WERI-Rb-1 (cell line): ENCODE measurements at regions not wholly inside any gene's neighbourhood (a gene's known extent, or its start where the extent isn't known, plus 50 kb on each side); places are given as distances from the start of the nearest gene placed in this dataset.

Experiments
- DNase-seq: peaks from one replicate; pipeline ENCODE4 v3.0.0-alpha.2; 2020
- H3K27ac ChIP-seq: fragments of 250-450 bp; sonication (Bioruptor Pico); 2 replicates; pipeline ENCODE4 v1.5.1; 2020; ENCODE audit warnings: mild to moderate bottlenecking, moderate library complexity
- H3K27me3 ChIP-seq: fragments of 250-450 bp; sonication (Bioruptor Pico); 2 replicates; pipeline ENCODE4 v1.5.1; 2021; ENCODE audit warnings: mild to moderate bottlenecking, low read depth, moderate library complexity; ENCODE audit not compliant: insufficient read depth, severe bottlenecking
- H3K36me3 ChIP-seq: fragments of 250-450 bp; sonication (Bioruptor Pico); 2 replicates; pipeline ENCODE4 v1.5.1; 2020; ENCODE audit warnings: mild to moderate bottlenecking, moderate library complexity
- H3K4me3 ChIP-seq: 2 replicates; pipeline ENCODE4 v1.5.1; 2011; ENCODE audit warnings: low read depth, mild to moderate bottlenecking, control low read depth, low read length
- H3K9me3 ChIP-seq: fragments of 250-450 bp; sonication (Bioruptor Pico); 2 replicates; pipeline ENCODE4 v1.5.1; 2021; ENCODE audit warnings: mild to moderate bottlenecking, moderate library complexity; ENCODE audit not compliant: severe bottlenecking
- TF ChIP-seq, protein P1 (sequence below): IDR thresholded peaks from 2 replicates; pipeline ENCODE4 v1.5.1; 2011; ENCODE audit warnings: low read depth, mild to moderate bottlenecking, control low read depth, inconsistent platforms, low read length

DNA sequence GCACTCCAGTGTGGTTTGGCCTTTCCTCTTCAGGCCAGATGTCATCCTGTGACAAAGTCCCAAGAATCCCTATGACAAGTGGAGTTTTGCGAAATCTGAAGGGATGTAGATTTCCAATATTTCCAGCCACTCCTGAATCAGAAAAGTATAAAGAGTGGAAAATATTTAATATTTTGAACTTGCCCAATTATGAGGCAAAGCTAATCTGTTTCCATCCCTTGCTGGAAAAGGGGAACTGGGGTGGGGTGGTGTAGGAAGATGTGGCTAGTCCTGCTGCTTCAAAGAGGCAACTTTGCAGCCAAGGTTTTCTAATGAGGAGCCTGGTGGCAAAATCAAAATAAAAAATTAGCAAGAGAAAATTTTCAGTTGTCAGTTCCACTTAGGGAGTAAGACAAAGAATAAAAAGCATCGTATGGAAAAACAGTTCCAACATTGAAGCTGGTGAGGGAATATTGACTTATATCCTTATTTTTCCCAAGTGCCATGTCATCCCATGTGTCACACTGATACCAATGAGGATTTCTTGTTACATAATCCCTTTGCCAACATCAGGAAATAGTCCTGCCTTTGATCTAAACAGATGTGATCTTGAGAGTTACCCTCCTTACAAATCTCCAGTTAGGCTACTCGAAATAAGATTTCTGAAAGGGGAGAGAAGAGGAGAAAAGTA, 480.0 kb upstream of the JARID2 start:
- H3K9me3 ChIP-seq: no peaks in the 10 kb centered on the region
- no peak overlapping the region for H3K27ac ChIP-seq
- H3K27me3 ChIP-seq: no peaks in the 10 kb centered on the region
- no peaks in the 10 kb centered on the region for H3K36me3 ChIP-seq
- no peak for DNase-seq
- no peak overlapping the region for H3K4me3 ChIP-seq
- TF ChIP-seq, protein P1, sequence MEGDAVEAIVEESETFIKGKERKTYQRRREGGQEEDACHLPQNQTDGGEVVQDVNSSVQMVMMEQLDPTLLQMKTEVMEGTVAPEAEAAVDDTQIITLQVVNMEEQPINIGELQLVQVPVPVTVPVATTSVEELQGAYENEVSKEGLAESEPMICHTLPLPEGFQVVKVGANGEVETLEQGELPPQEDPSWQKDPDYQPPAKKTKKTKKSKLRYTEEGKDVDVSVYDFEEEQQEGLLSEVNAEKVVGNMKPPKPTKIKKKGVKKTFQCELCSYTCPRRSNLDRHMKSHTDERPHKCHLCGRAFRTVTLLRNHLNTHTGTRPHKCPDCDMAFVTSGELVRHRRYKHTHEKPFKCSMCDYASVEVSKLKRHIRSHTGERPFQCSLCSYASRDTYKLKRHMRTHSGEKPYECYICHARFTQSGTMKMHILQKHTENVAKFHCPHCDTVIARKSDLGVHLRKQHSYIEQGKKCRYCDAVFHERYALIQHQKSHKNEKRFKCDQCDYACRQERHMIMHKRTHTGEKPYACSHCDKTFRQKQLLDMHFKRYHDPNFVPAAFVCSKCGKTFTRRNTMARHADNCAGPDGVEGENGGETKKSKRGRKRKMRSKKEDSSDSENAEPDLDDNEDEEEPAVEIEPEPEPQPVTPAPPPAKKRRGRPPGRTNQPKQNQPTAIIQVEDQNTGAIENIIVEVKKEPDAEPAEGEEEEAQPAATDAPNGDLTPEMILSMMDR: no peak

DNA sequence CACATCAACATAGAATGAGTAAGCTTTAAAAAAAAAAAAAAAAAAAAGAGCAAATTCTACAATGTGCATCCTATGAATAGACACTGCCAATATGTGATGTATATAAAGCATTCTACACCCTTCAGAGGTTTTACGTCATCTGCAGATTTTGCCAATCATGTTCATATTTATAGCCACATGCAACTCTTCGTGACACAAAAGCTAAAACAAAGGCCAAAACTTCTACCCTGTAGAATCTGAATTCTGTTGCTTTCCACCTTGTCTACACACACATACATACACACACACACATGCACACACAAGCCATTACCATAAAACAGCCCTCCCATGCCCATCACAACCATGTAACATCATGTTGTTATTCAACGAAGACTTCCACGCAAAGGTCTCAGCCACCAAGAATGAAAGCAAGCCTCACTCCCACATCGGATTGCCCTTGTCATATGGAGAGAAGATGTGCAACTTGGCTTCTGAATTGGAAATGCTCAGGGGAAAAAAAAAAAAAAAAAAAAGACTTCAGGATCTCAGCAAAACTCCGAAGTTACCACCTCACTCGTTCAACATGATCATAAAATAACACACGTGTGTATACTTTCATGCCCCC, 479.4 kb upstream of the JARID2 start:
- no peaks in the 10 kb centered on the region for H3K9me3 ChIP-seq
- H3K27ac ChIP-seq: no peak overlapping the region
- H3K27me3 ChIP-seq: no peaks in the 10 kb centered on the region
- TF ChIP-seq, protein P1: no peak
- H3K36me3 ChIP-seq: no peaks in the 10 kb centered on the region
- H3K4me3 ChIP-seq: no peak overlapping the region
- DNase-seq: no peak

DNA sequence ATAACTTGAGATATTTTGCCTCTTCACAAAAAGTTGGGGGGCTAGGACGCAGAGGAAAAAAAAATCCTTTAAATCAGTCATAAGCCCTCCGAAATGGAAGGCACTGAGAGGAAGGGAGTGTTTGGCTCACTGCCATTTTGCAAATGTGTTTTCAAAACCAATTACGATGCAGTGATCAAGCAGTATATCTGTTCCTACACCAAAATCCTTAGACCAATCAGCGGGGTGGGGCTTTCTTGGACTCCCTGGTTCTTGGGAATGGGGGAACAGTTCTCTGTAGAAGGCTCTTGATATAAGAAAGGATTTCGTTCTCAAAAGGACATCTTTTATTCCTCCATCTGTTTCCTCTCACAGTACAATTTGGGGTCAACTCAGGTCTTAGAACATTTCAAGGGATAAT, 478.6 kb upstream of the JARID2 start:
- no peaks in the 10 kb centered on the region for H3K9me3 ChIP-seq
- H3K27ac ChIP-seq: no peak overlapping the region
- no peaks in the 10 kb centered on the region for H3K36me3 ChIP-seq
- no peaks in the 10 kb centered on the region for H3K27me3 ChIP-seq
- DNase-seq: no peak
- TF ChIP-seq, protein P1: no peak
- no peak overlapping the region for H3K4me3 ChIP-seq

DNA sequence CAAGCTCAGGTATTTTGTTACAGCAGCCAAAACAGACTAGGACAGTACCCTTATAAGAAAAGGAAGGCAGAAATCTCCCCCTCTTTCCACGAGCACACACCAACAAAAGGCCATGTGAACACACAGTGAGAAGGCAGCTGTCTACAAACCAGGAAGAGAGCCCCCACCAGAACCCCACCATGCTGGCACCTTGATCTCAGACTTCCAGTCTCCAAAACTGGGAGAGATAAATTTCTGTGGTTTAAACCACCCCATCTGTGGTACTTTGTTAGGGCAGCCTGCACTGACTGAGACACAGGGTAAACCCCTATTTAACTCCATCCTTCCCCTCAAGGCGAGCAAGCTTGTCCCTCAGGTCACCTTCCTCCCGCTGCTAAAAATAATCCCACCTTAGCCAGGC, 475.8 kb upstream of the JARID2 start:
- Histone ChIP-seq H3K27ac (no peak overlapping the region), H3K36me3 (no peaks in the 10 kb centered on the region)
- TF ChIP-seq, protein P1: no peak

DNA sequence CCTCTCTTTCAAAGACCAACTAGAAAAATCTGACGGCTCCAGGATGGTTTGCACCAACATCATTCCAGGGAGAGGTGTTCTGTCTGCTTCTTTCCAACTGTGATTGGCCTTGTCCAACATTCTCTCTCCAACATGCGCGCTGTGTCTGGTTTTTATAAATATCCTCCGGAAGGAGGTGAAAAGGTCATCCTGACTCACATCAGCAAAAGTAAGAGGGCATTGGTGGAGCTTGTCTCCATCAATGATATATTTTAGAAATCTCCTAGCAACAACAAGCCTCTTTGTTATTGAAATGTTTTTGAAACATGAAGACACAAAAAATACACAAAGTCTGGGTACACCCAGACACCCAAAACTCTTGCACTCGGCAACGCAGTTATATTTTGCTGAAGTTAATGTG, 475.3 kb upstream of the JARID2 start:
- Histone ChIP-seq H3K9me3 (no peaks in the 10 kb centered on the region), H3K36me3 (no peaks in the 10 kb centered on the region), H3K4me3 (no peak overlapping the region), H3K27me3 (no peaks in the 10 kb centered on the region), H3K27ac (no peak overlapping the region)
- TF ChIP-seq, protein P1: no peak
- DNase-seq: no peak

More for the DNA sequence above, 475.8 kb upstream of the JARID2 start:
- no peaks in the 10 kb centered on the region for H3K27me3 ChIP-seq
- H3K4me3 ChIP-seq: no peak overlapping the region
- no peaks in the 10 kb centered on the region for H3K9me3 ChIP-seq
- DNase-seq: no peak

DNA sequence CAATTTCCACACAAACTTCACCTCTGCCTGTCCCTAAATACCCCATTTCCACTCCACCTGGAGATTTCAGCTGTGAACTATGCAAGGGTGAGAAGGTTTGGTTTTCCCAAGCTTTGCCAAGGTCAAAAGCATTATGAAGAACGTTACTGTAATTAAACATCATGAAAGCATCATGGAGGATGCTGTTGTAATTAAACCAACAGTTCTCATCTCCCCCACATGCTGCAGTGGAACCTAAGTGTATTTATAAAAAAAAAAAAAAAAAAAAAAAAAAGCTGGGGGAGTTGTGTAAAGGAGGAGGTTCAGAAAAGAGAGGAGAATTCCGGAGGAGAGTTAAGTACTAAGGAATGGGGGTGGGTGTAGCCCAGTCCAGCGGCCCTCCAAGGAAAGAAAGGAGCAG, 474.9 kb upstream of the JARID2 start:
- Histone ChIP-seq H3K27ac (no peak overlapping the region), H3K27me3 (no peaks in the 10 kb centered on the region), H3K36me3 (no peaks in the 10 kb centered on the region), H3K4me3 (no peak overlapping the region), H3K9me3 (no peaks in the 10 kb centered on the region)
- TF ChIP-seq, protein P1: no peak
- no peak for DNase-seq
